PFSK-1 (cell line): ENCODE measurements at regions not wholly inside any gene's neighbourhood (a gene's known extent, or its start where the extent isn't known, plus 50 kb on each side); places are given as distances from the start of the nearest gene placed in this dataset.

Source experiments
- FOXP2 ChIP-seq: optimal IDR thresholded peaks from 2 replicates; pipeline ENCODE3; 2011; ENCODE audit warnings: borderline replicate concordance, control low read depth, inconsistent platforms; ENCODE audit not compliant: insufficient read depth; ENCODE audit errors: extremely low read length, extremely low read depth
- POLR2AphosphoS5 ChIP-seq: IDR thresholded peaks from 2 replicates; pipeline ENCODE4 v1.6.1; 2012; ENCODE audit warnings: low read depth, mild to moderate bottlenecking, control low read depth, low read length, moderate library complexity
- REST ChIP-seq, 2 experiments: IDR thresholded peaks; 2 replicates each; pipeline versions ENCODE4 v1.6.1 to v1.8.0; 2011 to 2012; ENCODE audit warnings: low read depth in 2 of 2, low read length in 2 of 2, control low read depth in 1 of 2, inconsistent platforms in 1 of 2, mild to moderate bottlenecking in 1 of 2, moderate library complexity in 1 of 2; ENCODE audit not compliant: insufficient read depth in 1 of 2
- SIN3A ChIP-seq: IDR thresholded peaks from 2 replicates; pipeline ENCODE4 v1.6.1; 2012; ENCODE audit warnings: mild to moderate bottlenecking, low read length, moderate library complexity, borderline replicate concordance; ENCODE audit not compliant: insufficient read depth
- TAF1 ChIP-seq: IDR thresholded peaks from 2 replicates; pipeline ENCODE4 v1.6.1; 2012; ENCODE audit warnings: low read length, control low read depth, borderline replicate concordance; ENCODE audit not compliant: insufficient read depth

DNA sequence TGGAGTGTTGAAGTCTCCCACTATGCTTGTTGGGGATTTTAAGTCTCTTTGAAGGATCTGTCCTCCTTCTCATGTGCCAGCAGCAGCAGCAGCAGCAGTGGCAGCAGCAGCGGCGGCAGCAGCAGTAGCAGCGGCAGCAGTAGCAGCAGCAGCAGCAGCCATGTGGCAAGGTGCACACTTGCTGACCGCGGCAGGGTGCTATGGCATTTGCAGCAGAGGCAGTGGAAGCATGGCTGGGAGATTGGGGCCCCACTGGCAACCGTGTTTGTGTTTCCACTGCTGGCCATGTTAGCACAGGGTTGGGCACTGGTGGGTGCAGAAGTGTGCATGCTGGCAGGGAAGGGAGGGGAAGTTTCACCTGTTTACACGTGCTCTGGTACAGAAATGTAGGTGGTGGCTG is 280.1 kb downstream of the NUP35 start:
- TF ChIP-seq POLR2AphosphoS5, result no peak
- no peak for TF ChIP-seq REST (IDR thresholded peaks at IDR 0.05; ENCODE audit: insufficient read depth in 1 of 2, low read depth in 2 of 2, low read length in 2 of 2)
- no peak for TF ChIP-seq TAF1
- TF ChIP-seq SIN3A, result no peak
- no peak for TF ChIP-seq FOXP2
